Endodermal cell (in vitro differentiated cells): ENCODE measurements at regions not wholly inside any gene's neighbourhood (a gene's known extent, or its start where the extent isn't known, plus 50 kb on each side); places are given as distances from the start of the nearest gene placed in this dataset.

Source experiments
- DNase-seq: peaks from one replicate; pipeline ENCODE4 v3.0.0-alpha.2; 2017
- H3K27ac ChIP-seq: 2 replicates; pipeline ENCODE4 v1.5.1; 2013; ENCODE audit warnings: mild to moderate bottlenecking, low read depth, low read length, moderate library complexity
- H3K27me3 ChIP-seq: 2 replicates; pipeline ENCODE4 v1.6.1; 2013; ENCODE audit warnings: mild to moderate bottlenecking, low read length, moderate library complexity; ENCODE audit not compliant: insufficient read depth, control insufficient read depth, poor library complexity, severe bottlenecking
- H3K36me3 ChIP-seq: 2 replicates; pipeline ENCODE4 v1.7.0; 2013; ENCODE audit warnings: mild to moderate bottlenecking, low read length, moderate library complexity; ENCODE audit not compliant: control insufficient read depth, insufficient read depth
- H3K4me1 ChIP-seq: one replicate; pipeline ENCODE4 v1.7.0; 2013; ENCODE audit warnings: low read length; ENCODE audit not compliant: control insufficient read depth, insufficient read depth
- H3K4me3 ChIP-seq: 2 replicates; pipeline ENCODE4 v1.5.1; 2013; ENCODE audit warnings: mild to moderate bottlenecking, low read length, moderate library complexity
- H3K9ac ChIP-seq: 2 replicates; pipeline ENCODE4 v1.6.1; 2013; ENCODE audit warnings: mild to moderate bottlenecking, low read length, moderate library complexity; ENCODE audit not compliant: poor library complexity, severe bottlenecking; ENCODE audit errors: extremely low read depth
- H3K9me3 ChIP-seq: 2 replicates; pipeline ENCODE4 v1.6.1; 2013; ENCODE audit warnings: mild to moderate bottlenecking, low read length, moderate library complexity; ENCODE audit not compliant: control insufficient read depth
- H3K27ac Mint-ChIP-seq: 2 replicates; pipeline ENCODE4 v1.8.0; 2020; ENCODE audit warnings: mixed read lengths
- H3K27me3 Mint-ChIP-seq: 2 replicates; pipeline ENCODE4 v1.8.0; 2021; ENCODE audit warnings: mild to moderate bottlenecking, mixed read lengths; ENCODE audit not compliant: insufficient read depth
- H3K36me3 Mint-ChIP-seq: 2 replicates; pipeline ENCODE4 v1.8.0; 2020; ENCODE audit warnings: low read depth, mixed read lengths
- H3K4me1 Mint-ChIP-seq: 2 replicates; pipeline ENCODE4 v1.8.0; 2020; ENCODE audit warnings: mixed read lengths
- H3K4me3 Mint-ChIP-seq: 2 replicates; pipeline ENCODE4 v1.8.0; 2020; ENCODE audit warnings: mild to moderate bottlenecking, moderate library complexity, mixed read lengths
- H3K9me3 Mint-ChIP-seq: 2 replicates; pipeline ENCODE4 v1.8.0; 2020; ENCODE audit warnings: mild to moderate bottlenecking, mixed read lengths
- WGBS, 2 experiments: methylation state at CpG; one replicate each; pipeline versions ENCODE4 v1.1.5 to v1.1.7; 2013; ENCODE audit warnings: missing lambda C conversion rate in 2 of 2, mixed read lengths in 1 of 2; ENCODE audit not compliant: insufficient coverage in 1 of 2, insufficient read length in 1 of 2; 5-methylcytosine and 5-hydroxymethylcytosine counted together
- TF ChIP-seq, protein P1 (sequence below): fragments of 200-600 bp; sonication (generic); conservative IDR thresholded peaks from 2 replicates; pipeline ENCODE4 v1.5.0; 2021; ENCODE audit warnings: antibody characterized with exemption, mild to moderate bottlenecking

- Mint-ChIP-seq H3K27ac (no peak overlapping the region), H3K4me1 (peaks cover 24% of the 10 kb centered on the region), H3K27me3 (peaks cover 2% of the 10 kb centered on the region), H3K36me3 (no peaks in the 10 kb centered on the region), H3K4me3 (no peak overlapping the region), H3K9me3 (no peaks in the 10 kb centered on the region)
- Histone ChIP-seq H3K4me1 (no peaks in the 10 kb centered on the region), H3K9ac (no peak overlapping the region), H3K27me3 (no peaks in the 10 kb centered on the region), H3K4me3 (no peak overlapping the region), H3K27ac (no peak overlapping the region), H3K36me3 (no peaks in the 10 kb centered on the region), H3K9me3 (no peaks in the 10 kb centered on the region)
- TF ChIP-seq, protein P1, sequence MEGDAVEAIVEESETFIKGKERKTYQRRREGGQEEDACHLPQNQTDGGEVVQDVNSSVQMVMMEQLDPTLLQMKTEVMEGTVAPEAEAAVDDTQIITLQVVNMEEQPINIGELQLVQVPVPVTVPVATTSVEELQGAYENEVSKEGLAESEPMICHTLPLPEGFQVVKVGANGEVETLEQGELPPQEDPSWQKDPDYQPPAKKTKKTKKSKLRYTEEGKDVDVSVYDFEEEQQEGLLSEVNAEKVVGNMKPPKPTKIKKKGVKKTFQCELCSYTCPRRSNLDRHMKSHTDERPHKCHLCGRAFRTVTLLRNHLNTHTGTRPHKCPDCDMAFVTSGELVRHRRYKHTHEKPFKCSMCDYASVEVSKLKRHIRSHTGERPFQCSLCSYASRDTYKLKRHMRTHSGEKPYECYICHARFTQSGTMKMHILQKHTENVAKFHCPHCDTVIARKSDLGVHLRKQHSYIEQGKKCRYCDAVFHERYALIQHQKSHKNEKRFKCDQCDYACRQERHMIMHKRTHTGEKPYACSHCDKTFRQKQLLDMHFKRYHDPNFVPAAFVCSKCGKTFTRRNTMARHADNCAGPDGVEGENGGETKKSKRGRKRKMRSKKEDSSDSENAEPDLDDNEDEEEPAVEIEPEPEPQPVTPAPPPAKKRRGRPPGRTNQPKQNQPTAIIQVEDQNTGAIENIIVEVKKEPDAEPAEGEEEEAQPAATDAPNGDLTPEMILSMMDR: no peak
- DNase-seq: no peak
These were observed 669.4 kb downstream of the CDH11 start for GRCh38 chr16:64452446-64452845.

GRCh38 chr16:64450177-64450576 is 671.7 kb downstream of the CDH11 start:
- Mint-ChIP-seq H3K27ac (no peak overlapping the region), H3K36me3 (no peaks in the 10 kb centered on the region), H3K4me3 (no peak overlapping the region), H3K27me3 (peaks cover 2% of the 10 kb centered on the region), H3K9me3 (no peaks in the 10 kb centered on the region), H3K4me1 (peaks cover 41% of the 10 kb centered on the region)
- Histone ChIP-seq H3K27me3 (no peaks in the 10 kb centered on the region), H3K36me3 (no peaks in the 10 kb centered on the region), H3K9me3 (no peaks in the 10 kb centered on the region), H3K9ac (no peak overlapping the region), H3K4me3 (no peak overlapping the region), H3K27ac (no peak overlapping the region), H3K4me1 (peaks cover 4% of the 10 kb centered on the region)
- WGBS, 2 experiments: 95 to 96% methylated on average over 2 to 3 of the region's 4 CpGs
- no peak for DNase-seq
- TF ChIP-seq, protein P1: no peak

DNA sequence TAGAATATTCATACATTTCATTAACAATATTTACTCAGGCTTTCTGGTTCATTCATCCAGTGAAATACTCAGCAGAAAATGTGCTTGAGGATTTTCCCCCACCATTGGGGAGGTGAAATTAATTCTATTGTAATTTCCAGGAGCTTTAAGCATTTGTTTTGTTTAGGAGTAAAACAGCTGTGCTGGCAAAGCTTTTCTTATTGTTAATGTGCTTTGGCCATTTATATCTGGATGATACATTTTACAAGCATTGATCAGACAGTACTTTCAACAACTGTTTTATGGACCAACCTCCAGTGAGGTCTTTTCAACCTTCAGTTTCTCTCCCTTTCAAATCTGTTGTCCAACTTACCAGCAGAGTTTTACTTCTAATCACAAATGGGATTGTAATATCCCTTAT is 672.4 kb downstream of the CDH11 start:
- peaks cover 40% of the 10 kb centered on the region for H3K4me1 Mint-ChIP-seq
- DNase-seq: no peak
- Histone ChIP-seq H3K27ac (no peak overlapping the region), H3K27me3 (no peaks in the 10 kb centered on the region), H3K9me3 (no peaks in the 10 kb centered on the region), H3K4me1 (peaks cover 8% of the 10 kb centered on the region), H3K9ac (no peak overlapping the region), H3K36me3 (no peaks in the 10 kb centered on the region), H3K4me3 (no peak overlapping the region)
- TF ChIP-seq, protein P1: no peak
- H3K36me3 Mint-ChIP-seq: no peaks in the 10 kb centered on the region
- H3K4me3 Mint-ChIP-seq: no peak overlapping the region
- peaks cover 2% of the 10 kb centered on the region for H3K27me3 Mint-ChIP-seq
- H3K27ac Mint-ChIP-seq: no peak overlapping the region
- no peaks in the 10 kb centered on the region for H3K9me3 Mint-ChIP-seq
